Trophoblast cell (in vitro differentiated cells and primary cell): ENCODE measurements at regions not wholly inside any gene's neighbourhood (a gene's known extent, or its start where the extent isn't known, plus 50 kb on each side); places are given as distances from the start of the nearest gene placed in this dataset.

Experiments used
- DNase-seq, 2 donors: peaks; one replicate each; pipeline ENCODE4 v3.0.0-alpha.2; 2016
- H2AFZ ChIP-seq: 2 replicates; pipeline ENCODE4 v1.6.1; 2013; ENCODE audit warnings: low read length, moderate library complexity, mild to moderate bottlenecking; ENCODE audit not compliant: insufficient read depth, poor library complexity
- H2AK5ac ChIP-seq: 2 replicates; pipeline ENCODE4 v1.6.1; 2013; ENCODE audit warnings: mild to moderate bottlenecking, low read length
- H2BK120ac ChIP-seq: 2 replicates; pipeline ENCODE4 v1.6.1; 2013; ENCODE audit warnings: low read length, mild to moderate bottlenecking, moderate library complexity; ENCODE audit not compliant: insufficient read depth, poor library complexity
- H2BK12ac ChIP-seq: 2 replicates; pipeline ENCODE4 v1.6.1; 2013; ENCODE audit warnings: mild to moderate bottlenecking, low read length, moderate library complexity
- H2BK5ac ChIP-seq: 2 replicates; pipeline ENCODE4 v1.6.1; 2013; ENCODE audit warnings: low read length, low read depth, moderate library complexity, mild to moderate bottlenecking; ENCODE audit not compliant: poor library complexity
- H3K14ac ChIP-seq: 2 replicates; pipeline ENCODE4 v1.6.1; 2013; ENCODE audit warnings: mild to moderate bottlenecking, low read length
- H3K18ac ChIP-seq: 2 replicates; pipeline ENCODE4 v1.6.1; 2013; ENCODE audit warnings: mild to moderate bottlenecking, low read length
- H3K23ac ChIP-seq: 2 replicates; pipeline ENCODE4 v1.6.1; 2013; ENCODE audit warnings: low read length
- H3K27ac ChIP-seq: 2 replicates; pipeline ENCODE4 v1.5.1; 2013; ENCODE audit warnings: low read depth, mild to moderate bottlenecking, inconsistent platforms, low read length, moderate library complexity
- H3K27me3 ChIP-seq: 2 replicates; pipeline ENCODE4 v1.6.1; 2013; ENCODE audit warnings: inconsistent platforms, mild to moderate bottlenecking, low read length, moderate library complexity; ENCODE audit not compliant: insufficient read depth
- H3K36me3 ChIP-seq, 2 experiments: 1 replicate in 1 of 2; 2 replicates in 1 of 2; pipeline ENCODE4 v1.6.1; 2013; ENCODE audit warnings: low read length in 2 of 2, mild to moderate bottlenecking in 2 of 2, moderate library complexity in 1 of 2; ENCODE audit not compliant: insufficient read depth in 2 of 2, control insufficient read depth in 1 of 2
- H3K4ac ChIP-seq: 2 replicates; pipeline ENCODE4 v1.6.1; 2013; ENCODE audit warnings: low read depth, mild to moderate bottlenecking, low read length, moderate library complexity
- H3K4me1 ChIP-seq, 2 experiments: 1 replicate in 1 of 2; 2 replicates in 1 of 2; pipeline ENCODE4 v1.6.1; 2013; ENCODE audit warnings: low read length in 2 of 2, mild to moderate bottlenecking in 2 of 2, moderate library complexity in 1 of 2; ENCODE audit not compliant: insufficient read depth in 2 of 2, control insufficient read depth in 1 of 2
- H3K4me2 ChIP-seq: 2 replicates; pipeline ENCODE4 v1.6.1; 2013; ENCODE audit warnings: inconsistent platforms, mild to moderate bottlenecking, low read length, moderate library complexity
- H3K4me3 ChIP-seq: 2 replicates; pipeline ENCODE4 v1.5.1; 2013; ENCODE audit warnings: mild to moderate bottlenecking, low read depth, low read length, inconsistent platforms
- H3K79me1 ChIP-seq: one replicate; pipeline ENCODE4 v1.6.1; 2013; ENCODE audit warnings: low read length
- H3K79me2 ChIP-seq: 2 replicates; pipeline ENCODE4 v1.6.1; 2013; ENCODE audit warnings: low read length, mild to moderate bottlenecking; ENCODE audit not compliant: control insufficient read depth, insufficient read depth, poor library complexity
- H3K9ac ChIP-seq: 2 replicates; pipeline ENCODE4 v1.6.1; 2013; ENCODE audit warnings: mild to moderate bottlenecking, low read length
- H3K9me3 ChIP-seq: 2 replicates; pipeline ENCODE4 v1.6.1; 2013; ENCODE audit warnings: low read depth, mild to moderate bottlenecking, control low read depth, inconsistent platforms, low read length; ENCODE audit not compliant: insufficient read depth
- H4K12ac ChIP-seq: 2 replicates; pipeline ENCODE4 v1.6.1; 2013; ENCODE audit warnings: low read depth, mild to moderate bottlenecking, low read length, moderate library complexity
- H4K8ac ChIP-seq: 2 replicates; pipeline ENCODE4 v1.6.1; 2013; ENCODE audit warnings: low read depth, mild to moderate bottlenecking, low read length, moderate library complexity
- H4K91ac ChIP-seq: one replicate; pipeline ENCODE4 v1.6.1; 2013; ENCODE audit warnings: low read depth, mild to moderate bottlenecking, low read length, moderate library complexity
- WGBS: extraction: QIAGEN DNeasy Blood & Tissue Kit; methylation state at CpG from one replicate; pipeline ENCODE4 v1.1.7; 2013; ENCODE audit warnings: missing lambda C conversion rate; ENCODE audit not compliant: insufficient read length, insufficient coverage; ENCODE audit errors: extremely low coverage; 5-methylcytosine and 5-hydroxymethylcytosine counted together

- Histone ChIP-seq H3K4me2 (no peak overlapping the region), H2BK5ac (no peak overlapping the region), H3K23ac (no peak overlapping the region), H3K79me2 (no peaks in the 10 kb centered on the region), H3K14ac (no peak overlapping the region), H3K4me3 (no peak overlapping the region), H4K91ac (no peak overlapping the region), H3K9ac (no peak overlapping the region), H2BK120ac (no peak overlapping the region), H3K27me3 (no peaks in the 10 kb centered on the region), H3K4ac (no peak overlapping the region), H2BK12ac (no peak overlapping the region), H2AFZ (no peak overlapping the region), H3K36me3 (no peaks in the 10 kb centered on the region), H3K4me1 (peaks cover 0 to 2% of the 10 kb centered on the region in 2 experiments), H3K27ac (no peak overlapping the region), H3K9me3 (no peaks in the 10 kb centered on the region), H2AK5ac (no peak overlapping the region), H4K8ac (no peak overlapping the region), H3K79me1 (no peaks in the 10 kb centered on the region), H3K18ac (no peak overlapping the region), H4K12ac (no peak overlapping the region)
- WGBS: no CpG with 5 or more reads among the region's 1 CpG
- DNase-seq: no peak
Observed at GRCh38 chr4:127533028-127533700, 99.6 kb upstream of the INTU start.

GRCh38 chr4:127534041-127534825 is 98.5 kb upstream of the INTU start:
- H2BK12ac ChIP-seq: no peak overlapping the region
- H3K9me3 ChIP-seq: no peaks in the 10 kb centered on the region
- H3K4me1 ChIP-seq: no peaks in the 10 kb centered on the region
- H2BK120ac ChIP-seq: no peak overlapping the region
- H2AK5ac ChIP-seq: no peak overlapping the region
- no peak overlapping the region for H3K23ac ChIP-seq
- H2AFZ ChIP-seq: no peak overlapping the region
- H4K12ac ChIP-seq: no peak overlapping the region
- H3K14ac ChIP-seq: no peak overlapping the region
- no peak for DNase-seq
- H3K27ac ChIP-seq: no peak overlapping the region
- no peak overlapping the region for H3K4me3 ChIP-seq
- H2BK5ac ChIP-seq: no peak overlapping the region
- no peak overlapping the region for H3K4me2 ChIP-seq
- H3K4ac ChIP-seq: no peak overlapping the region
- no peak overlapping the region for H4K8ac ChIP-seq
- H3K27me3 ChIP-seq: no peaks in the 10 kb centered on the region
- no peak overlapping the region for H3K9ac ChIP-seq
- no peak overlapping the region for H3K18ac ChIP-seq
- H4K91ac ChIP-seq: no peak overlapping the region
- no peaks in the 10 kb centered on the region for H3K79me2 ChIP-seq
- no CpG with 5 or more reads among the region's 4 CpGs for WGBS
- H3K79me1 ChIP-seq: no peaks in the 10 kb centered on the region
- H3K36me3 ChIP-seq: no peaks in the 10 kb centered on the region

GRCh38 chr4:127538016-127538415 is 94.7 kb upstream of the INTU start:
- no peak for DNase-seq
- no peak overlapping the region for H3K4me3 ChIP-seq
- no peak overlapping the region for H3K4ac ChIP-seq
- no peak overlapping the region for H2BK12ac ChIP-seq
- H2BK5ac ChIP-seq: no peak overlapping the region
- H3K27me3 ChIP-seq: no peaks in the 10 kb centered on the region
- no peak overlapping the region for H2AFZ ChIP-seq
- no peak overlapping the region for H3K14ac ChIP-seq
- H3K4me1 ChIP-seq: no peaks in the 10 kb centered on the region
- H4K12ac ChIP-seq: no peak overlapping the region
- no peak overlapping the region for H4K8ac ChIP-seq
- H3K36me3 ChIP-seq: no peaks in the 10 kb centered on the region
- H3K9ac ChIP-seq: no peak overlapping the region
- H2BK120ac ChIP-seq: no peak overlapping the region
- WGBS: no CpG with 5 or more reads among the region's 1 CpG
- no peak overlapping the region for H4K91ac ChIP-seq
- H3K79me1 ChIP-seq: no peaks in the 10 kb centered on the region
- no peak overlapping the region for H3K18ac ChIP-seq
- H2AK5ac ChIP-seq: no peak overlapping the region
- no peak overlapping the region for H3K23ac ChIP-seq
- no peaks in the 10 kb centered on the region for H3K9me3 ChIP-seq
- no peak overlapping the region for H3K27ac ChIP-seq
- H3K4me2 ChIP-seq: no peak overlapping the region
- H3K79me2 ChIP-seq: no peaks in the 10 kb centered on the region

GRCh38 chr4:127540497-127541025 is 92.2 kb upstream of the INTU start:
- H3K4me3 ChIP-seq: no peak overlapping the region
- no peak overlapping the region for H4K8ac ChIP-seq
- no peak overlapping the region for H2BK120ac ChIP-seq
- no peaks in the 10 kb centered on the region for H3K79me1 ChIP-seq
- no peaks in the 10 kb centered on the region for H3K79me2 ChIP-seq
- no peak overlapping the region for H4K91ac ChIP-seq
- no peaks in the 10 kb centered on the region for H3K36me3 ChIP-seq
- no peak for DNase-seq
- H3K4me1 ChIP-seq: no peaks in the 10 kb centered on the region
- H3K4me2 ChIP-seq: no peak overlapping the region
- no peak overlapping the region for H2BK12ac ChIP-seq
- H3K18ac ChIP-seq: no peak overlapping the region
- H2AFZ ChIP-seq: no peak overlapping the region
- H3K4ac ChIP-seq: no peak overlapping the region
- H3K27ac ChIP-seq: no peak overlapping the region
- no peak overlapping the region for H2AK5ac ChIP-seq
- no peak overlapping the region for H3K14ac ChIP-seq
- no peak overlapping the region for H3K9ac ChIP-seq
- H3K23ac ChIP-seq: no peak overlapping the region
- no peak overlapping the region for H2BK5ac ChIP-seq
- no peak overlapping the region for H4K12ac ChIP-seq
- no peaks in the 10 kb centered on the region for H3K27me3 ChIP-seq
- peaks cover 2% of the 10 kb centered on the region for H3K9me3 ChIP-seq
- WGBS: no CpG with 5 or more reads among the region's 3 CpGs
